ENCODE measurements at regions not wholly inside any gene's neighbourhood (a gene's known extent, or its start where the extent isn't known, plus 50 kb on each side); places are given as distances from the start of the nearest gene placed in this dataset.
"Not testable (repeated sequence)": the region's sequence is repeated elsewhere in the genome, so short reads cannot be mapped to it uniquely, and the experiment has no call there.

DNA sequence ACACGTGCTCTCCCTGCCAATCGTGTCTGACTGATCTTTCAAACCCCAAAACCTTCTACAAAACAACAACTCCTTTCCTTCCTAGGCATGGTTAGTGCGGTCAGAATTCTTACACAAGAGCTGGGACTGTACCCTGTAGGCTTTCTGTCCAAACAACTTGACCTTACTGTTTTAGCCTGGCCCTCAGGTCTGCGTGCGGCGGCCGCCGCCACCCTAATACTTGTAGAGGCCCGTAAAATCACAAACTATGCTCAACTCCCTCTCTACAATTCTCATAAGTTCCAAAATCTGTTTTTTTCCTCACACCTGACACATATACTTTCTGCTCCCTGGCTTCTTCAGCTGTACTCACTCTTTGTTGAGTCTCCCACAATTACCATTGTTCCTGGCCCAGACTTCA is 814.3 kb upstream of the VRK2 start:
- 67% methylated on average over 9 of the region's 9 CpGs for WGBS (ENCODE audit: low lambda C conversion rate)
- H3K9ac ChIP-seq: not testable (repeated sequence)

DNA sequence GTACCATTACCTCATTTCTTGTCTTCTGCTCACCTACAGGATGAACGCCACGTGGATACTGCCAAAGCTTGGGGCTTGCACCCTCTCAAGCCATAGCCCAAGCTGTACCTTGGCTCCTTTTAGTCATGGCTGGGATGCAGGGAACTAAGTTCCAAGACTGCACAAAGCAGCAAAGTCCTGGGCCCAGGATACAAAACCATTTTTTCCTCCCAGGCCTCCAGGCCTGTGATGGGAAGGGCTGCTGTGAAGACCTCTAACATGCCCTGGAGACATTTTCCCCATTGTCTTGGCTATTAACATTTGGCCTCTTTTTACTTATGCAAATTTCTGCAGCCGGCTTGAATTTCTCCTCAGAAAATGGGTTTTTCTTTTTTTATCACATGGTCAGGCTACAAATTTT is 795.1 kb upstream of the VRK2 start:
- H2AFZ ChIP-seq (ENCODE audit: low read depth); POLR2A ChIA-PET: not testable (repeated sequence)
- 40% methylated on average over 3 of the region's 3 CpGs for WGBS (ENCODE audit: low lambda C conversion rate)

More for the DNA sequence above, 814.3 kb upstream of the VRK2 start:
- H3F3A ChIP-seq (replicated peaks; ENCODE audit: insufficient read depth); H3K4me2 ChIP-seq; H4K20me1 ChIP-seq (ENCODE audit: insufficient read depth); H3K27me3 ChIP-seq (ENCODE audit: insufficient read depth); H2AFZ ChIP-seq (ENCODE audit: low read depth); H3K27ac ChIP-seq (ENCODE audit: low read depth in 2 of 2, low read length in 1 of 2); H3K79me2 ChIP-seq (ENCODE audit: insufficient read depth); DNase-seq; H3K4me1 ChIP-seq (ENCODE audit: control insufficient read depth in 1 of 2, insufficient read depth in 2 of 2, low read depth in 1 of 2, low read length in 1 of 2); H3K36me3 ChIP-seq (replicated peaks in 1 of 2; ENCODE audit: control insufficient read depth in 1 of 2, insufficient read depth in 2 of 2, low read length in 1 of 2); CTCF ChIA-PET; H3K9me3 ChIP-seq; H3K9me2 ChIP-seq; H3K4me3 ChIP-seq (ENCODE audit: low read depth in 2 of 2, low read length in 1 of 2): not testable (repeated sequence)
- POLR2A ChIA-PET: interaction anchor here (0.6 kb wide), 1 partner anchor 67 kb away, joined by 3 read pairs; no protein-coding TSS in a partner anchor

DNA sequence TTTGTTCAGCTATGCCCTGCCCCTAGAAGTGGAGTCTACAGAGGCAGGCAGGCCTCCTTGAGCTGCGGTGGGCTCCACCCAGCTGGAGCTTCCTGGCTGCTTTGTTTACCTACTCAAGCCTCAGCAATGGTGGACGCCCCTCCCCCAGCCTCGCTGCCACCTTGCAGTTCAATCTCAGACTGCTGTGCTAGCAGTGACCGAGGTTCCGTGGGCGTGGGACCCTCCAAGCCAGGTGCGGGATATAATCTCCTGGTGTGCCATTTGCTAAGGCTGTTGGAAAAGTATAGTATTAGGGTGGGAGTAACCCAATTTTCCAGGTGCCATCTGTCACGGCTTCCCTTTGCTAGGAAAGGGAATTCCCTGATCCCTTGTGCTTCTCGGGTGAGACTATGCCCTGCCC is 770.2 kb upstream of the VRK2 start:
- H3F3A ChIP-seq (replicated peaks; ENCODE audit: insufficient read depth); H3K27ac ChIP-seq (ENCODE audit: low read depth in 2 of 2, low read length in 1 of 2); POLR2A ChIA-PET; H3K4me3 ChIP-seq (ENCODE audit: low read depth in 2 of 2, low read length in 1 of 2); H3K9ac ChIP-seq; H3K79me2 ChIP-seq (ENCODE audit: insufficient read depth); H3K36me3 ChIP-seq (replicated peaks in 1 of 2; ENCODE audit: control insufficient read depth in 1 of 2, insufficient read depth in 2 of 2, low read length in 1 of 2); H3K27me3 ChIP-seq (ENCODE audit: insufficient read depth); H3K4me2 ChIP-seq; H4K20me1 ChIP-seq (ENCODE audit: insufficient read depth); H3K9me2 ChIP-seq; DNase-seq; H3K4me1 ChIP-seq (ENCODE audit: control insufficient read depth in 1 of 2, insufficient read depth in 2 of 2, low read depth in 1 of 2, low read length in 1 of 2); H3K9me3 ChIP-seq; H2AFZ ChIP-seq (ENCODE audit: low read depth); CTCF ChIA-PET: not testable (repeated sequence)
- WGBS (ENCODE audit: low lambda C conversion rate): 9% methylated on average over 4 of the region's 9 CpGs

More for the DNA sequence above, 795.1 kb upstream of the VRK2 start:
- H3K79me2 ChIP-seq (ENCODE audit: insufficient read depth); H3K9me3 ChIP-seq; H3F3A ChIP-seq (replicated peaks; ENCODE audit: insufficient read depth); H3K27ac ChIP-seq (ENCODE audit: low read depth in 2 of 2, low read length in 1 of 2); H3K9me2 ChIP-seq; H3K9ac ChIP-seq; H3K4me3 ChIP-seq (ENCODE audit: low read depth in 2 of 2, low read length in 1 of 2); H3K36me3 ChIP-seq (replicated peaks in 1 of 2; ENCODE audit: control insufficient read depth in 1 of 2, insufficient read depth in 2 of 2, low read length in 1 of 2); H4K20me1 ChIP-seq (ENCODE audit: insufficient read depth); H3K4me2 ChIP-seq; DNase-seq; CTCF ChIA-PET; H3K4me1 ChIP-seq (ENCODE audit: control insufficient read depth in 1 of 2, insufficient read depth in 2 of 2, low read depth in 1 of 2, low read length in 1 of 2); H3K27me3 ChIP-seq (ENCODE audit: insufficient read depth): not testable (repeated sequence)

DNA sequence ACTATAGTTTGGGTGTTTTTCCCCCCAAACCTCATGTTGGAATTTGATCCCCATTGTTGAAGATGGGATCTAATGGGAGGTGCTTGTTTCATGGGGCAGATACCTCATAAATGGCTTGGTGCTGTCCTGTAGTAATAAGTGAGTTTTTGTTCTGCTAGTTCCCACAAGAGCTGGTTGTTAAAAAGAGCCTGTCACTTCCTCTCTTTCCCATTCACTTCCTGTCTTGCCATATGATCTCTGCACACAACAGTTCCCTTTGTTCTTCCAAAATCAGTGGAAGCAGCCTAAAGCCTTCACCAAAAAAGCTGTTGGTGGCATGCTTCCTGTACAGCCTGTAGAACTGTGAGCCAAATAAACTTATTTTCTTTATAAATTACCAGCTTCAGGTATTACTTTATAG is 768.2 kb upstream of the VRK2 start:
- Histone ChIP-seq H3K27me3 (ENCODE audit: insufficient read depth) (no peaks in the 10 kb centered on the region), H4K20me1 (ENCODE audit: insufficient read depth) (no peaks in the 10 kb centered on the region), H3K9ac (no peak overlapping the region), H3K4me1 (ENCODE audit: control insufficient read depth in 1 of 2, insufficient read depth in 2 of 2, low read depth in 1 of 2, low read length in 1 of 2) (no peaks in the 10 kb centered on the region), H3K9me2 (no peaks in the 10 kb centered on the region), H3K4me3 (ENCODE audit: low read depth in 2 of 2, low read length in 1 of 2) (no peak overlapping the region), H3K79me2 (ENCODE audit: insufficient read depth) (no peaks in the 10 kb centered on the region), H3F3A (replicated peaks; ENCODE audit: insufficient read depth) (no peaks in the 10 kb centered on the region), H3K9me3 (no peaks in the 10 kb centered on the region), H2AFZ (ENCODE audit: low read depth) (no peak overlapping the region), H3K4me2 (no peak overlapping the region), H3K27ac (ENCODE audit: low read depth in 2 of 2, low read length in 1 of 2) (no peak overlapping the region), H3K36me3 (replicated peaks in 1 of 2; ENCODE audit: control insufficient read depth in 1 of 2, insufficient read depth in 2 of 2, low read length in 1 of 2) (no peaks in the 10 kb centered on the region)
- ChIA-PET POLR2A (no interaction called here), CTCF (no interaction called here)
- TF ChIP-seq, protein P1, sequence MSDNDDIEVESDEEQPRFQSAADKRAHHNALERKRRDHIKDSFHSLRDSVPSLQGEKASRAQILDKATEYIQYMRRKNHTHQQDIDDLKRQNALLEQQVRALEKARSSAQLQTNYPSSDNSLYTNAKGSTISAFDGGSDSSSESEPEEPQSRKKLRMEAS (IDR thresholded peaks at IDR 0.05; ENCODE audit: low read depth): no peak
- TF ChIP-seq JUND (IDR thresholded peaks at IDR 0.05): no peak
- TF ChIP-seq, protein P2, sequence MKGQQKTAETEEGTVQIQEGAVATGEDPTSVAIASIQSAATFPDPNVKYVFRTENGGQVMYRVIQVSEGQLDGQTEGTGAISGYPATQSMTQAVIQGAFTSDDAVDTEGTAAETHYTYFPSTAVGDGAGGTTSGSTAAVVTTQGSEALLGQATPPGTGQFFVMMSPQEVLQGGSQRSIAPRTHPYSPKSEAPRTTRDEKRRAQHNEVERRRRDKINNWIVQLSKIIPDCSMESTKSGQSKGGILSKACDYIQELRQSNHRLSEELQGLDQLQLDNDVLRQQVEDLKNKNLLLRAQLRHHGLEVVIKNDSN (IDR thresholded peaks at IDR 0.05; ENCODE audit: borderline replicate concordance, low read depth): no peak
- no peak for TF ChIP-seq FOXJ3 (CRISPR knock-in tag; IDR thresholded peaks at IDR 0.05)
- TF ChIP-seq POLR2AphosphoS5 (IDR thresholded peaks at IDR 0.05; ENCODE audit: low read depth, low read length): no peak
- TF ChIP-seq NRF1 (IDR thresholded peaks at IDR 0.05; ENCODE audit: low read depth, low read length): no peak
- no peak for TF ChIP-seq RXRA (IDR thresholded peaks at IDR 0.05; ENCODE audit: borderline replicate concordance, low read depth)
- TF ChIP-seq SIN3A (IDR thresholded peaks at IDR 0.05; ENCODE audit: borderline replicate concordance, low read depth, low read length): no peak
- TF ChIP-seq FOXM1 (IDR thresholded peaks at IDR 0.05; ENCODE audit: low read depth): no peak
- TF ChIP-seq GATA2 (CRISPR knock-in tag; IDR thresholded peaks at IDR 0.05): no peak
- no peak for TF ChIP-seq TEAD4 (IDR thresholded peaks at IDR 0.05; ENCODE audit: borderline replicate concordance, insufficient read depth)
- TF ChIP-seq ELF1 (IDR thresholded peaks at IDR 0.05): no peak
- TF ChIP-seq MXI1 (IDR thresholded peaks at IDR 0.05; ENCODE audit: low read depth, low read length): no peak
- no peak for TF ChIP-seq EP300 (IDR thresholded peaks at IDR 0.05; ENCODE audit: borderline replicate concordance in 1 of 2, low read depth in 1 of 2, low read length in 1 of 2)
- no peak for TF ChIP-seq SMC3 (IDR thresholded peaks at IDR 0.05; ENCODE audit: low read depth, low read length)
- no peak for TF ChIP-seq CHD2 (IDR thresholded peaks at IDR 0.05; ENCODE audit: low read length, partially characterized antibody)
- TF ChIP-seq RAD21 (IDR thresholded peaks at IDR 0.05; ENCODE audit: low read length): no peak
- no peak for TF ChIP-seq YY1 (IDR thresholded peaks at IDR 0.05; ENCODE audit: low read depth)
- DNase-seq: no peak
